HepG2 (cell line): ENCODE measurements at regions not wholly inside any gene's neighbourhood (a gene's known extent, or its start where the extent isn't known, plus 50 kb on each side); places are given as distances from the start of the nearest gene placed in this dataset.

Experiments used
- ATAC-seq: fragments of 200-7000 bp; cut with Tn5 transposase; 3 replicates; pipeline ENCODE4 v1.9.1; 2020; ENCODE audit warnings: mild to moderate bottlenecking, moderate library complexity
- BruUV-seq: library from RNA; stranded (reverse); fragments of 400-500 nt; replicated peaks from 2 replicates; lab custom pipeline; 2021; lab: Mats Ljungman, UMichigan
- CTCF ChIA-PET: fragments of 300-600 bp; formaldehyde crosslinking; extraction: SDS; loops from one replicate; lab custom pipeline; 2021; ENCODE audit warnings: low total read pairs, inconsistent platforms, low intra/inter-chr PET ratio; lab: Yijun Ruan, JAX
- POLR2A ChIA-PET: fragments of 350-600 bp; sonication (Branson Sonifier 250); formaldehyde crosslinking; loops from one replicate; lab custom pipeline; 2020; ENCODE audit warnings: antibody characterized with exemption, inconsistent platforms; lab: Yijun Ruan, JAX
- DNase-seq: peaks from one replicate; pipeline ENCODE4 v3.0.0-alpha.2; 2015; ENCODE audit warnings: low spot score
- FAIRE-seq: peaks from 3 replicates; lab custom pipeline; 2011; peaks lifted over from hg19 to GRCh38; lab: Jason Lieb, UNC
- H2AFZ ChIP-seq: one replicate; pipeline ENCODE4 v1.6.1; 2011; ENCODE audit warnings: low read length, inconsistent platforms
- H3K27ac ChIP-seq: fragments of 300-600 bp; 3 replicates; pipeline ENCODE4 v1.8.0; 2011; ENCODE audit warnings: mixed run types, mild to moderate bottlenecking, mixed read lengths, low read length, inconsistent platforms; ENCODE audit not compliant: insufficient read depth; ENCODE audit errors: extremely low read length
- H3K27me3 ChIP-seq, 2 experiments: fragments of 200-600 bp in 1 of 2; 2 replicates in 1 of 2; 3 replicates in 1 of 2; pipeline versions ENCODE4 v1.6.0 to v1.8.0; 2011; ENCODE audit warnings: low read length in 2 of 2, mild to moderate bottlenecking in 2 of 2, moderate library complexity in 2 of 2, inconsistent platforms in 1 of 2; ENCODE audit not compliant: insufficient read depth in 2 of 2, control insufficient read depth in 1 of 2
- H3K36me3 ChIP-seq, 2 experiments: fragments of 200-600 bp in 1 of 2; replicated peaks in 1 of 2; 2 replicates in 1 of 2; 3 replicates in 1 of 2; pipeline versions ENCODE4 v1.5.1 to v1.8.0; 2011; ENCODE audit warnings: low read length in 2 of 2, inconsistent platforms in 1 of 2; ENCODE audit not compliant: insufficient read depth in 2 of 2, control insufficient read depth in 1 of 2
- H3K4me1 ChIP-seq: 2 replicates; pipeline ENCODE4 v1.5.1; 2012; ENCODE audit warnings: low read length, inconsistent platforms; ENCODE audit not compliant: insufficient read depth
- H3K4me2 ChIP-seq: 2 replicates; pipeline ENCODE4 v1.6.0; 2011; ENCODE audit warnings: low read depth, low read length, inconsistent platforms
- H3K4me3 ChIP-seq, 3 experiments: fragments of 200-600 bp in 1 of 3; sonication (generic), shearing (Covaris generic) in 1 of 3; replicated peaks in 1 of 3; 2 replicates each; pipeline ENCODE4 v1.5.1; 2011 to 2016; ENCODE audit warnings: low read length in 3 of 3, inconsistent platforms in 2 of 3, low read depth in 2 of 3, mild to moderate bottlenecking in 2 of 3, control low read depth in 1 of 3, mixed read lengths in 1 of 3; ENCODE audit not compliant: insufficient read depth in 1 of 3
- H3K79me2 ChIP-seq: one replicate; pipeline ENCODE4 v1.6.1; 2011; ENCODE audit warnings: low read length, inconsistent platforms; ENCODE audit not compliant: insufficient read depth
- H3K9ac ChIP-seq: 2 replicates; pipeline ENCODE4 v1.6.0; 2011; ENCODE audit warnings: mild to moderate bottlenecking, low read depth, low read length, inconsistent platforms; ENCODE audit not compliant: insufficient read depth
- H3K9me3 ChIP-seq: 2 replicates; pipeline ENCODE4 v1.5.1; 2012; ENCODE audit warnings: mild to moderate bottlenecking, low read length
- H4K20me1 ChIP-seq: 2 replicates; pipeline ENCODE4 v1.6.0; 2011; ENCODE audit warnings: inconsistent platforms, mild to moderate bottlenecking, low read length, moderate library complexity; ENCODE audit not compliant: insufficient read depth
- AHR ChIP-seq: IDR thresholded peaks from 2 replicates; pipeline ENCODE4 v1.6.1; 2018; ENCODE audit warnings: missing genetic modification reagents, missing compliant biosample characterization
- ATF3 ChIP-seq: sonication (generic); formaldehyde crosslinking; IDR thresholded peaks from 2 replicates; pipeline ENCODE4 v1.4.0; 2020; ENCODE audit warnings: missing genetic modification reagents
- HCFC1 ChIP-seq: fragments of 150-350 bp; IDR thresholded peaks from 2 replicates; pipeline ENCODE4 v1.6.1; 2014; ENCODE audit warnings: low read depth, low read length
- HMGA1 ChIP-seq: sonication (generic); formaldehyde crosslinking; conservative IDR thresholded peaks from 2 replicates; pipeline ENCODE4 v1.4.0; 2020; ENCODE audit warnings: missing genetic modification reagents
- NCOA5 ChIP-seq: sonication (generic); formaldehyde crosslinking; IDR thresholded peaks from 2 replicates; pipeline ENCODE4 v1.4.0; 2020; ENCODE audit warnings: missing genetic modification reagents
- PATZ1 ChIP-seq: sonication (generic); formaldehyde crosslinking; IDR thresholded peaks from 2 replicates; pipeline ENCODE4 v1.4.0; 2020; ENCODE audit warnings: missing genetic modification reagents
- RFX3 ChIP-seq: IDR thresholded peaks from 2 replicates; pipeline ENCODE4 v1.6.1; 2016; ENCODE audit warnings: missing biosample characterization, missing genetic modification reagents
- SNAPC5 ChIP-seq: sonication (generic); formaldehyde crosslinking; IDR thresholded peaks from 2 replicates; pipeline ENCODE4 v1.8.1; 2023; ENCODE audit warnings: mild to moderate bottlenecking, missing genetic modification reagents, borderline replicate concordance
- SRF ChIP-seq: IDR thresholded peaks from 2 replicates; pipeline ENCODE4 v1.6.1; 2011; ENCODE audit warnings: mild to moderate bottlenecking, low read depth, low read length, moderate library complexity
- ZBTB25 ChIP-seq: IDR thresholded peaks from 2 replicates; pipeline ENCODE4 v1.6.1; 2018; ENCODE audit warnings: missing genetic modification reagents
- ZNF737 ChIP-seq: sonication (generic); formaldehyde crosslinking; IDR thresholded peaks from 2 replicates; pipeline ENCODE4 v1.5.0; 2020; ENCODE audit warnings: missing genetic modification reagents, mild to moderate bottlenecking, borderline replicate concordance
- ZNF816 ChIP-seq: sonication (generic); formaldehyde crosslinking; IDR thresholded peaks from 2 replicates; pipeline ENCODE4 v1.8.0; 2022; ENCODE audit warnings: missing genetic modification reagents, mild to moderate bottlenecking, borderline replicate concordance
- in situ Hi-C: cut with HindIII; loops from 2 replicates; pipeline ENCODE4 v1.10.0; 2017; ENCODE audit warnings: low pct_unique_long_range_greater_than_20kb; ENCODE audit not compliant: extremely low pct_ligation_motif_present
- intact Hi-C: fragments of 100-400 bp; cut with micrococcal nuclease; formaldehyde crosslinking; loops from one replicate; pipeline ENCODE4 v1.10.0; 2022; ENCODE audit not compliant: unreplicated experiment

GRCh38 chr5:93311881-93312280 is 269.1 kb downstream of the NR2F1-AS1 start (continued):
- TF ChIP-seq ZNF816: no peak

GRCh38 chr5:93307557-93307956 is 273.5 kb downstream of the NR2F1-AS1 start:
- no peak overlapping the region for H3K4me3 ChIP-seq
- DNase-seq (no peak), ATAC-seq (no peak), FAIRE-seq (no peak)
- no peaks in the 10 kb centered on the region; a peak in 1 of 5 replicates for H3K27me3 ChIP-seq
- no peak overlapping the region for H3K27ac ChIP-seq
- no peak overlapping the region for H2AFZ ChIP-seq
- H3K79me2 ChIP-seq: no peaks in the 10 kb centered on the region
- no peak overlapping the region for H3K4me2 ChIP-seq
- ChIA-PET CTCF (no interaction called here), POLR2A (no interaction called here)
- TF ChIP-seq SRF: no peak
- no peak for TF ChIP-seq RFX3 (CRISPR knock-in tag)
- no peak for TF ChIP-seq ZNF737 (CRISPR knock-in tag)
- no peak for TF ChIP-seq HMGA1 (CRISPR knock-in tag)
- TF ChIP-seq HCFC1: no peak
- TF ChIP-seq NCOA5 (CRISPR knock-in tag): no peak
- no peak for TF ChIP-seq SNAPC5 (CRISPR knock-in tag)
- TF ChIP-seq PATZ1: no peak
- no peak for TF ChIP-seq AHR (CRISPR knock-in tag)
- TF ChIP-seq ZBTB25: no peak
- no peak for TF ChIP-seq ATF3
- in situ Hi-C loops: no loop called here
- BruUV-seq: no TSS peak
- H4K20me1 ChIP-seq: no peaks in the 10 kb centered on the region
- intact Hi-C loops: no loop called here
- H3K4me1 ChIP-seq: no peaks in the 10 kb centered on the region
- no peak overlapping the region for H3K9ac ChIP-seq
- no peaks in the 10 kb centered on the region for H3K36me3 ChIP-seq
- H3K9me3 ChIP-seq: no peaks in the 10 kb centered on the region
